Right lobe of liver (tissue), 6 donors: ENCODE measurements at regions not wholly inside any gene's neighbourhood (a gene's known extent, or its start where the extent isn't known, plus 50 kb on each side); places are given as distances from the start of the nearest gene placed in this dataset.

ENCODE experiments used
- ATAC-seq, 4 donors: fragments of 200-7000 bp; cut with Tn5 transposase; one replicate each; pipeline ENCODE4 v1.9.1; 2020; ENCODE audit warnings: mild to moderate bottlenecking in 4 of 4, moderate library complexity in 4 of 4
- DNase-seq, 3 donors: peaks; one replicate each; pipeline ENCODE4 v3.0.0-alpha.2; 2020
- H3K27ac ChIP-seq, 3 donors: fragments of 200-600 bp; one replicate each; pipeline ENCODE4 v1.8.0; 2022
- H3K27me3 ChIP-seq, 2 donors: fragments of 200-600 bp; one replicate each; pipeline ENCODE4 v1.8.0; 2022
- H3K36me3 ChIP-seq, 4 donors: fragments of 200-600 bp; sonication (generic) in 1 of 4; one replicate each; pipeline versions ENCODE4 v1.5.1 to v1.8.0; 2017 to 2022; ENCODE audit warnings: control low read depth in 1 of 4
- H3K4me1 ChIP-seq, 4 donors: fragments of 200-600 bp; sonication (generic) in 1 of 4; one replicate each; pipeline versions ENCODE4 v1.5.1 to v1.8.0; 2017 to 2022; ENCODE audit warnings: control low read depth in 1 of 4
- H3K4me3 ChIP-seq, 3 donors: fragments of 200-600 bp; one replicate each; pipeline ENCODE4 v1.8.0; 2022
- H3K9me3 ChIP-seq, 4 donors: fragments of 200-600 bp; sonication (generic) in 1 of 4; one replicate each; pipeline versions ENCODE4 v1.5.1 to v1.8.0; 2017 to 2022; ENCODE audit warnings: control low read depth in 1 of 4
- POLR2A ChIP-seq: fragments of 450-650 bp; IDR thresholded peaks from one replicate; pipeline ENCODE4 v1.6.1; 2017; ENCODE audit warnings: antibody characterized with exemption, mild to moderate bottlenecking
- WGBS: methylation state at CpG from one replicate; pipeline ENCODE4 v1.1.6; 2018; ENCODE audit warnings: low coverage, low lambda C conversion rate; ENCODE audit not compliant: insufficient coverage; ENCODE audit errors: missing lambda C conversion rate; 5-methylcytosine and 5-hydroxymethylcytosine counted together
- intact Hi-C, 2 donors: fragments of 100-400 bp; cut with DNase I; formaldehyde crosslinking; loops; one replicate each; pipeline versions ENCODE4 v1.11.2 to v1.14.1; 2022
- TF ChIP-seq, protein P1 (sequence below), 4 donors: fragments of 200-600 bp in 3 of 4; fragments of 450-650 bp in 1 of 4; IDR thresholded peaks; one replicate each; pipeline versions ENCODE4 v1.5.1 to v1.8.0; 2016 to 2022; ENCODE audit warnings: antibody characterized with exemption in 4 of 4, mild to moderate bottlenecking in 2 of 4
- donor health status: DM: no; HTN: yes; CAD: no.
- donor health status: DM: no; HTN: no; CAD: no.
- donor health status: DM: no; HTN: no; CAD: no.
- donor health status: DM: no; HTN: yes; CAD: no.
- donor health status: DM: no; HTN: yes; CAD: no.

DNA sequence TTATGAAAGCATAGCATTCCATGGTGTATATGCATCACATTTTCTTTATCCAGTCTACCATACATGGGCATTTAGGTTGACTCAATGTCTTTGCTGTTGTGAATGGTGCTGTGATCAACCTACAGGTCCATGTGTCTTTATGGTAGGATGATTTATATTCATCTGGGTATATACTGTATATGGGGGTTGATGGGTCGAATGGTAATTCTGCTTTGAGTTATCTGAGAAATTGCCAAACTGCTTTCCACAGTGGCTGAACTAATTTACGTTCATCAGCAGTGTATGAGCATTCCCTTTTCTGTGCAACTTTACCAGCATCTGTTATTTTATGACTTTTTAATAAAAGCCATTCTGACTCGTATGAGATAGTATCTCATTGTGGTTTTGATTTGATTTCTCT lies 662.4 kb upstream of the BCHE start:
- intact Hi-C loops: no loop called here
- H3K27ac ChIP-seq: no peak overlapping the region
- 34% methylated on average over 3 of the region's 3 CpGs for WGBS

DNA sequence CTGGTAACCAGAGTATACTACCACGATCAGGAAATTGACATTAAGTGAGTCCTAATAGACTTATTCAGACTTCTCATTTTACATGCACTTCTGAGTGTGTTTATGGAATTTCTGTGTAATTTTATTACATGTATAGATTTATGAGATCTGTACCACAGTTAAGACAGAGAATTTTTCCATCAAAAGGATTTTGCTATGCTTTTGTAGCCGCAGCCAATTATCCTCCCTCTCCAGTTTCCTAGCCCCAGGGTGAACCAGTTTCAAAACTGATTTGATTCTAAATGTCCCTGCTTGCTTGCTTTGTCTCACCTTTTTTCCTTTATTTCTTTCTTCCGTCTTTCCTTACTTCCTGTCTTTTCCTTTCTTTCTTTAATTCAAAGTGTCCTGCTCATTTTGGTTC lies 661.2 kb upstream of the BCHE start:
- WGBS: 52% methylated on average over 3 of the region's 3 CpGs
- DNase-seq: no peak
- intact Hi-C loops: no loop called here

More for the DNA sequence above, 662.4 kb upstream of the BCHE start:
- ATAC-seq: no peak
- no peaks in the 10 kb centered on the region for H3K27me3 ChIP-seq
- no peak for DNase-seq
- no peaks in the 10 kb centered on the region for H3K4me1 ChIP-seq
- no peaks in the 10 kb centered on the region for H3K9me3 ChIP-seq
- TF ChIP-seq, protein P1, sequence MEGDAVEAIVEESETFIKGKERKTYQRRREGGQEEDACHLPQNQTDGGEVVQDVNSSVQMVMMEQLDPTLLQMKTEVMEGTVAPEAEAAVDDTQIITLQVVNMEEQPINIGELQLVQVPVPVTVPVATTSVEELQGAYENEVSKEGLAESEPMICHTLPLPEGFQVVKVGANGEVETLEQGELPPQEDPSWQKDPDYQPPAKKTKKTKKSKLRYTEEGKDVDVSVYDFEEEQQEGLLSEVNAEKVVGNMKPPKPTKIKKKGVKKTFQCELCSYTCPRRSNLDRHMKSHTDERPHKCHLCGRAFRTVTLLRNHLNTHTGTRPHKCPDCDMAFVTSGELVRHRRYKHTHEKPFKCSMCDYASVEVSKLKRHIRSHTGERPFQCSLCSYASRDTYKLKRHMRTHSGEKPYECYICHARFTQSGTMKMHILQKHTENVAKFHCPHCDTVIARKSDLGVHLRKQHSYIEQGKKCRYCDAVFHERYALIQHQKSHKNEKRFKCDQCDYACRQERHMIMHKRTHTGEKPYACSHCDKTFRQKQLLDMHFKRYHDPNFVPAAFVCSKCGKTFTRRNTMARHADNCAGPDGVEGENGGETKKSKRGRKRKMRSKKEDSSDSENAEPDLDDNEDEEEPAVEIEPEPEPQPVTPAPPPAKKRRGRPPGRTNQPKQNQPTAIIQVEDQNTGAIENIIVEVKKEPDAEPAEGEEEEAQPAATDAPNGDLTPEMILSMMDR (IDR thresholded peaks at IDR 0.05): no peak
- no peak for TF ChIP-seq POLR2A
- H3K4me3 ChIP-seq: no peak overlapping the region
- no peaks in the 10 kb centered on the region for H3K36me3 ChIP-seq

DNA sequence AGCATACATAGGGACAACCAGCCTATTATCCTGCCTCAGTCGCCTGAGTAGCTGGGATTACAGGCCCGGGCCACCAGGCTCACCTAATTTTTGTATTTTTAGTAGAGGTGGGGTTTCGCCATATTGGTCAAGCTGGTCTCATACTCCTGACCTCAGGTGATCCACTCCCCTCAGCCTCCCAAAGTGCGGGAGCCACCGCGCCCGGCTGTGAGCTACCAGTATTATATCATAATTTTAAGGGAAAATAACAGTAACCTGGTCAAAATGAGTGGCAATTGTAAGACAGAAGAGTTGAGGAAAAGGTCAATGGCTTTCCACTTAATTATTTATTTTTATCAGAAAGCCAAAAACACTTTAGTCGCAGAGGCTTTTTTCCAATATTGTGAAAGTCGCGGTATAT lies 652.6 kb upstream of the BCHE start:
- Histone ChIP-seq H3K4me3 (no peak overlapping the region), H3K36me3 (no peaks in the 10 kb centered on the region), H3K9me3 (no peaks in the 10 kb centered on the region), H3K4me1 (no peaks in the 10 kb centered on the region), H3K27me3 (no peaks in the 10 kb centered on the region), H3K27ac (no peak overlapping the region)
- no peak for DNase-seq
- WGBS: 80% methylated on average over 8 of the region's 10 CpGs
- intact Hi-C loops: no loop called here
- ATAC-seq: no peak
- no peak for TF ChIP-seq POLR2A
- TF ChIP-seq, protein P1 (IDR thresholded peaks at IDR 0.05): no peak

More for the DNA sequence above, 661.2 kb upstream of the BCHE start:
- TF ChIP-seq POLR2A: no peak
- TF ChIP-seq, protein P1 (IDR thresholded peaks at IDR 0.05): no peak
- Histone ChIP-seq H3K4me1 (no peaks in the 10 kb centered on the region), H3K27me3 (no peaks in the 10 kb centered on the region), H3K27ac (no peak overlapping the region), H3K4me3 (no peak overlapping the region), H3K36me3 (no peaks in the 10 kb centered on the region), H3K9me3 (no peaks in the 10 kb centered on the region)
- ATAC-seq: no peak

DNA sequence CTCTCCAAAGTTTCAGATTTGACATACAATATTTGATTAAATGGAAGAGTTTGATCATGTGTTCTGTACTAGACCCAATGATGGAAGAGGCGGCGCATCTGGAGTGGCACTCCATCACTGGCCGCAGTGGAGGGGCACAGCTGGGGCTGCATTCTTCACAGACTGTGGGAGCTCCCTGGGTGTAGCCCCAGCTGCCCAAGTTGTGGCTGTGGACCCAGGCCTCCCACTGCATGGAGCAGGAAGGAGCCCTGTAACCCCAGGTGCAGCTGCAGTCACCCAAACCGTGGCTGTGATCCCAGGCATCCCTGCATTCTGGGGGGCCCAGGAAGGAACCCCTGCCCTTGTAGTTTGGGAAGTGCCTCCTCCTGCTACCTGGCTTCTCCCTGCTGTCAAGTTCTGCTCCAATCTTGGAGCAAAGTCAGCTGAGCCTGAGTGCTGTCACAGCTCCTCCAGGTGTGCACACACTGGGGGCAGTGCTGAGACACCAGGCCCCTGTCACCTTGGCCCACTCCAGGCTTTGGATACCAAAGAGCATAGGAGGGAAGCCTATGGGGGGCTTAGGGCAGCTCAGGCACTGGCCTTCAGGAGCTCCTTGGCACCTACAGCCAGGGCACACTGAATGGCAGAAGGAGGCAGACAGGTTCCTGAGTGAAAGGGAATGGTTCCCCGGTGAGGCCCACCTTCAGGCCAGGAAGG lies 651.9 kb upstream of the BCHE start:
- TF ChIP-seq, protein P1 (IDR thresholded peaks at IDR 0.05): no peak
- no peak for TF ChIP-seq POLR2A
- WGBS: 94% methylated on average over 3 of the region's 5 CpGs
- Histone ChIP-seq H3K4me1 (no peaks in the 10 kb centered on the region), H3K36me3 (no peaks in the 10 kb centered on the region), H3K4me3 (no peak overlapping the region), H3K27me3 (no peaks in the 10 kb centered on the region), H3K27ac (no peak overlapping the region), H3K9me3 (no peaks in the 10 kb centered on the region)
- intact Hi-C loops: no loop called here
- DNase-seq (peak in 1 of 3 donors; percentile 52), ATAC-seq (peak in 1 of 4 donors; percentile 32)
